Mucosa of descending colon (tissue), 3 donors: ENCODE measurements at regions not wholly inside any gene's neighbourhood (a gene's known extent, or its start where the extent isn't known, plus 50 kb on each side); places are given as distances from the start of the nearest gene placed in this dataset.

Experiments
- ATAC-seq: fragments of 200-7000 bp; cut with Tn5 transposase; one replicate; pipeline ENCODE4 v1.9.1; 2020; ENCODE audit warnings: mild to moderate bottlenecking, moderate library complexity
- DNase-seq, 3 donors: peaks; one replicate each; pipeline ENCODE4 v3.0.0-alpha.2; 2020
- H3K36me3 ChIP-seq: fragments of 200-600 bp; one replicate; pipeline ENCODE4 v1.8.0; 2021; ENCODE audit warnings: low read depth, mild to moderate bottlenecking
- H3K4me1 ChIP-seq: fragments of 200-600 bp; one replicate; pipeline ENCODE4 v1.8.0; 2021; ENCODE audit warnings: low read depth, mild to moderate bottlenecking
- H3K4me3 ChIP-seq: fragments of 200-600 bp; one replicate; pipeline ENCODE4 v1.8.0; 2021; ENCODE audit warnings: mild to moderate bottlenecking
- H3K9me3 ChIP-seq: fragments of 200-600 bp; one replicate; pipeline ENCODE4 v1.8.0; 2021; ENCODE audit warnings: mild to moderate bottlenecking
- intact Hi-C, 2 donors: fragments of 100-400 bp; cut with DNase I in 1 of 2; cut with micrococcal nuclease in 1 of 2; formaldehyde crosslinking; loops; one replicate each; pipeline versions ENCODE4 v1.11.0 to v1.11.1; 2022; cut with DNase I, micrococcal nuclease
- TF ChIP-seq, protein P1 (sequence below): fragments of 200-600 bp; IDR thresholded peaks from one replicate; pipeline ENCODE4 v1.8.0; 2022; ENCODE audit warnings: antibody characterized with exemption, mild to moderate bottlenecking
- donor health status: DM: no; HTN: no; CAD: no; lungs with moderate emphysema.
- donor health status: DM: no; HTN: no; CAD: no.
- donor health status: DM: no; HTN: yes; CAD: no.

- TF ChIP-seq, protein P1, sequence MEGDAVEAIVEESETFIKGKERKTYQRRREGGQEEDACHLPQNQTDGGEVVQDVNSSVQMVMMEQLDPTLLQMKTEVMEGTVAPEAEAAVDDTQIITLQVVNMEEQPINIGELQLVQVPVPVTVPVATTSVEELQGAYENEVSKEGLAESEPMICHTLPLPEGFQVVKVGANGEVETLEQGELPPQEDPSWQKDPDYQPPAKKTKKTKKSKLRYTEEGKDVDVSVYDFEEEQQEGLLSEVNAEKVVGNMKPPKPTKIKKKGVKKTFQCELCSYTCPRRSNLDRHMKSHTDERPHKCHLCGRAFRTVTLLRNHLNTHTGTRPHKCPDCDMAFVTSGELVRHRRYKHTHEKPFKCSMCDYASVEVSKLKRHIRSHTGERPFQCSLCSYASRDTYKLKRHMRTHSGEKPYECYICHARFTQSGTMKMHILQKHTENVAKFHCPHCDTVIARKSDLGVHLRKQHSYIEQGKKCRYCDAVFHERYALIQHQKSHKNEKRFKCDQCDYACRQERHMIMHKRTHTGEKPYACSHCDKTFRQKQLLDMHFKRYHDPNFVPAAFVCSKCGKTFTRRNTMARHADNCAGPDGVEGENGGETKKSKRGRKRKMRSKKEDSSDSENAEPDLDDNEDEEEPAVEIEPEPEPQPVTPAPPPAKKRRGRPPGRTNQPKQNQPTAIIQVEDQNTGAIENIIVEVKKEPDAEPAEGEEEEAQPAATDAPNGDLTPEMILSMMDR = no peak
Measured at GRCh38 chr5:4089087-4089486, 493.5 kb downstream of the IRX1 start.

GRCh38 chr5:4093236-4093635 lies 497.6 kb downstream of the IRX1 start:
- Histone ChIP-seq H3K36me3 (no peaks in the 10 kb centered on the region), H3K4me3 (no peak overlapping the region), H3K9me3 (peaks cover 25% of the 10 kb centered on the region), H3K4me1 (no peaks in the 10 kb centered on the region)
- TF ChIP-seq, protein P1 = no peak
- DNase-seq (no peak), ATAC-seq (no peak)
- intact Hi-C loops = no loop called here

More at GRCh38 chr5:4089087-4089486, 493.5 kb downstream of the IRX1 start:
- DNase-seq = no peak
- Histone ChIP-seq H3K4me3 (no peak overlapping the region), H3K36me3 (no peaks in the 10 kb centered on the region), H3K9me3 (peaks cover 14% of the 10 kb centered on the region), H3K4me1 (no peaks in the 10 kb centered on the region)
- no peak for ATAC-seq
- intact Hi-C loops = no loop called here

DNA sequence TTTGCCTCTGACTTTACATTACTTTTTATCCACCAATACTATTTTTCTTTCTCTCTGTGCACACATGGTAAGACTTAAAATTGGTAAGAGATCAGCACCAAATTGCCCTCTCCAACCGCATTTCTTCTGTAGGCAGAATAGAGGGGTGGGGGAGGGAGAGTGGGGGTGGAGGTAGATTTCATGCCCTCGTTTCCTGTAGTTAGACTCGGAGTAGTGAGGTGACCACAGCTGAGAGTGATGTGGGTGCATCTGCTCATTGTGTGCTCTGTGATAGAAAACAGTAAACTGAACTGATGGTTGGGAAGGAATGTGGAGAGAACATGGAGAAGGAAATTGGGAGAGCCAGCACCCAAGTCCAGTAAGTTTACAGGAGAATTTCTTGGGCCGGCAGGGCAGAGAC lies 498.3 kb downstream of the IRX1 start:
- Histone ChIP-seq H3K36me3 (no peaks in the 10 kb centered on the region), H3K4me1 (no peaks in the 10 kb centered on the region), H3K9me3 (peaks cover 21% of the 10 kb centered on the region), H3K4me3 (no peak overlapping the region)
- DNase-seq = no peak
- intact Hi-C loops = no loop called here
- TF ChIP-seq, protein P1 = no peak
- ATAC-seq = no peak

- no peak for ATAC-seq
- intact Hi-C loops = no loop called here
Measured at GRCh38 chr5:4095918-4096630, 500.4 kb downstream of the IRX1 start.

DNA sequence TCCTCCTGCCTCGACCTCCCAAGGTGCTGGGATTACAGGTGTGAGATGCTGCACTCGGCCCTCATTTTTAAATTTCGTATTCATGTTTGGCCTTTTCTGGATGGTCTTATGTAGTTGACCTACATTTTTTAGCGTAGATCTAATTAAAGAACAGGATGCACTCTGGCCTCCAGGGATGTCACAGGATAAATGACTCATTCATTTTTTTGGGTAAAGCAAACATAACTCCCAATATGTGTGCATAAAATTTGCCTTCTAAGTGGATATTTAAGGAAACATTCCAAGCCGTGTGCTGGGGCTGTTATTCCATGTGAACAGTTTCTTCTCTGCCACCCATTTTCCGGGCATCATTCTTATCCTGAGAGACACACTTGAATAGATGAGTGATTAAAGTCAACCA lies 501.6 kb downstream of the IRX1 start:
- peaks cover 17% of the 10 kb centered on the region for H3K9me3 ChIP-seq
- no peak for ATAC-seq
- intact Hi-C loops = no loop called here

More at GRCh38 chr5:4095918-4096630, 500.4 kb downstream of the IRX1 start:
- Histone ChIP-seq H3K9me3 (peaks cover 17% of the 10 kb centered on the region), H3K4me3 (no peak overlapping the region), H3K36me3 (no peaks in the 10 kb centered on the region), H3K4me1 (no peaks in the 10 kb centered on the region)
- TF ChIP-seq, protein P1 = no peak
- DNase-seq = no peak

More for the DNA sequence above, 501.6 kb downstream of the IRX1 start:
- Histone ChIP-seq H3K4me1 (no peaks in the 10 kb centered on the region), H3K4me3 (no peak overlapping the region), H3K36me3 (no peaks in the 10 kb centered on the region)
- DNase-seq = no peak
- TF ChIP-seq, protein P1 = no peak
